WTC11 (cell line): ENCODE measurements at regions not wholly inside any gene's neighbourhood (a gene's known extent, or its start where the extent isn't known, plus 50 kb on each side); places are given as distances from the start of the nearest gene placed in this dataset.

ENCODE experiments used
- ATAC-seq: fragments of 200-7000 bp; cut with Tn5 transposase; 2 replicates; pipeline ENCODE4 v1.10.0; 2021; ENCODE audit warnings: mild to moderate bottlenecking, moderate library complexity
- CTCF ChIA-PET: fragments of 300-600 bp; sonication (Branson Sonifier 250); formaldehyde crosslinking; loops from one replicate; lab custom pipeline; 2021; ENCODE audit warnings: antibody characterized with exemption; lab: Charles Lee
- POLR2A ChIA-PET: fragments of 350-600 bp; sonication (Branson Sonifier 250); formaldehyde crosslinking; loops from one replicate; lab custom pipeline; 2021; ENCODE audit warnings: antibody characterized with exemption; lab: Charles Lee
- DNase-seq: peaks from one replicate; pipeline ENCODE4 v3.0.0; 2021; ENCODE audit warnings: low spot score
- H3K27ac Mint-ChIP-seq: 2 replicates; pipeline ENCODE4 v1.8.0; 2021; ENCODE audit warnings: mixed read lengths
- H3K27me3 Mint-ChIP-seq: 2 replicates; pipeline ENCODE4 v1.8.0; 2021; ENCODE audit warnings: low read depth, mild to moderate bottlenecking, moderate library complexity, mixed read lengths
- H3K36me3 Mint-ChIP-seq: 2 replicates; pipeline ENCODE4 v1.8.0; 2021; ENCODE audit warnings: mixed read lengths
- H3K4me1 Mint-ChIP-seq: 2 replicates; pipeline ENCODE4 v1.8.0; 2022; ENCODE audit warnings: mixed read lengths
- H3K4me3 Mint-ChIP-seq: 2 replicates; pipeline ENCODE4 v1.8.0; 2021; ENCODE audit warnings: mild to moderate bottlenecking, moderate library complexity, mixed read lengths
- H3K9me3 Mint-ChIP-seq: 2 replicates; pipeline ENCODE4 v1.8.0; 2021; ENCODE audit warnings: mixed read lengths
- CTCF ChIP-seq: fragments of 200-600 bp; IDR thresholded peaks from 2 replicates; pipeline ENCODE4 v1.8.0; 2022; ENCODE audit warnings: antibody characterized with exemption
- E2F4 ChIP-seq: sonication (generic); formaldehyde crosslinking; IDR thresholded peaks from 2 replicates; pipeline ENCODE4 v1.8.1; 2022; ENCODE audit warnings: low read depth, mild to moderate bottlenecking, moderate library complexity, missing genetic modification reagents, borderline replicate concordance
- E2F5 ChIP-seq: sonication (generic); formaldehyde crosslinking; IDR thresholded peaks from 2 replicates; pipeline ENCODE4 v1.8.1; 2022; ENCODE audit warnings: mild to moderate bottlenecking, moderate library complexity, missing genetic modification reagents
- ELF4 ChIP-seq: sonication (generic); formaldehyde crosslinking; IDR thresholded peaks from 2 replicates; pipeline ENCODE4 v1.8.1; 2022; ENCODE audit warnings: low read depth, mild to moderate bottlenecking, moderate library complexity, missing genetic modification reagents
- FOXP1 ChIP-seq: sonication (generic); formaldehyde crosslinking; IDR thresholded peaks from 2 replicates; pipeline ENCODE4 v1.8.0; 2022; ENCODE audit warnings: missing genetic modification reagents, mild to moderate bottlenecking, moderate library complexity, borderline replicate concordance
- JAZF1 ChIP-seq: fragments of 250-450 bp; sonication (Bioruptor Pico); IDR thresholded peaks from 2 replicates; pipeline ENCODE4 v1.9.0; 2021; ENCODE audit warnings: moderate library complexity, mild to moderate bottlenecking, inconsistent platforms
- NR1H2 ChIP-seq: sonication (generic); formaldehyde crosslinking; IDR thresholded peaks from 2 replicates; pipeline ENCODE4 v1.9.0; 2021; ENCODE audit warnings: mild to moderate bottlenecking, moderate library complexity, missing genetic modification reagents
- PREB ChIP-seq: sonication (generic); formaldehyde crosslinking; IDR thresholded peaks from 2 replicates; pipeline ENCODE4 v1.8.1; 2022; ENCODE audit warnings: mild to moderate bottlenecking, missing genetic modification reagents, moderate library complexity, borderline replicate concordance
- RELA ChIP-seq: sonication (generic); formaldehyde crosslinking; IDR thresholded peaks from 2 replicates; pipeline ENCODE4 v1.8.1; 2022; ENCODE audit warnings: missing genetic modification reagents, mild to moderate bottlenecking, borderline replicate concordance
- STAT6 ChIP-seq: sonication (generic); formaldehyde crosslinking; conservative IDR thresholded peaks from 2 replicates; pipeline ENCODE4 v1.8.1; 2023; ENCODE audit warnings: mild to moderate bottlenecking, low read depth, missing genetic modification reagents, moderate library complexity
- TEAD4 ChIP-seq: sonication (generic); formaldehyde crosslinking; IDR thresholded peaks from 2 replicates; pipeline ENCODE4 v1.8.0; 2022; ENCODE audit warnings: mild to moderate bottlenecking, missing genetic modification reagents
- USF2 ChIP-seq: sonication (generic); formaldehyde crosslinking; IDR thresholded peaks from 2 replicates; pipeline ENCODE4 v1.8.1; 2023; ENCODE audit warnings: mild to moderate bottlenecking, missing genetic modification reagents, moderate library complexity
- ZBTB43 ChIP-seq: sonication (generic); formaldehyde crosslinking; IDR thresholded peaks from 2 replicates; pipeline ENCODE4 v1.8.1; 2023; ENCODE audit warnings: mild to moderate bottlenecking, missing genetic modification reagents
- ZMAT4 ChIP-seq: fragments of 250-450 bp; sonication (Bioruptor Pico); IDR thresholded peaks from 2 replicates; pipeline ENCODE4 v1.9.0; 2021; ENCODE audit warnings: mild to moderate bottlenecking
- ZNF138 ChIP-seq: sonication (generic); formaldehyde crosslinking; conservative IDR thresholded peaks from 2 replicates; pipeline ENCODE4 v1.8.1; 2022; ENCODE audit warnings: mild to moderate bottlenecking, moderate library complexity, missing genetic modification reagents
- ZNF219 ChIP-seq: sonication (generic); formaldehyde crosslinking; IDR thresholded peaks from 2 replicates; pipeline ENCODE4 v1.8.0; 2023; ENCODE audit warnings: missing genetic modification reagents, mild to moderate bottlenecking, borderline replicate concordance
- ZNF416 ChIP-seq: fragments of 250-450 bp; sonication (Bioruptor Pico); IDR thresholded peaks from 2 replicates; pipeline ENCODE4 v1.9.0; 2021; ENCODE audit warnings: mild to moderate bottlenecking, inconsistent platforms

GRCh38 chr4:157934151-157934550 lies 238.7 kb downstream of the GASK1B start:
- Mint-ChIP-seq H3K27ac (no peak overlapping the region), H3K4me3 (no peak overlapping the region), H3K27me3 (no peaks in the 10 kb centered on the region)
- DNase-seq = no peak
- ChIA-PET CTCF (no interaction called here), POLR2A (no interaction called here)
- TF ChIP-seq STAT6 = no peak
- TF ChIP-seq NR1H2 (CRISPR knock-in tag) = no peak
- no peak for TF ChIP-seq USF2
- TF ChIP-seq, all 79 proteins: peak for 0
- Mint-ChIP-seq H3K36me3 (no peaks in the 10 kb centered on the region), H3K9me3 (peaks cover 6% of the 10 kb centered on the region; the same call in 1 of the 2 replicates), H3K4me1 (no peaks in the 10 kb centered on the region)
- ATAC-seq = no peak

GRCh38 chr4:157932936-157933335 lies 239.9 kb downstream of the GASK1B start:
- Mint-ChIP-seq H3K27ac (no peak overlapping the region), H3K36me3 (no peaks in the 10 kb centered on the region), H3K9me3 (peaks cover 18% of the 10 kb centered on the region), H3K4me1 (no peaks in the 10 kb centered on the region), H3K4me3 (no peak overlapping the region), H3K27me3 (no peaks in the 10 kb centered on the region)
- no peak for TF ChIP-seq E2F4 (CRISPR knock-in tag)
- TF ChIP-seq PREB = no peak
- TF ChIP-seq CTCF = no peak
- no peak for TF ChIP-seq TEAD4 (CRISPR knock-in tag)
- no peak for TF ChIP-seq ZMAT4 (CRISPR knock-in tag)
- TF ChIP-seq ELF4 (CRISPR knock-in tag) = no peak
- no peak for TF ChIP-seq E2F5 (CRISPR knock-in tag)
- no peak for TF ChIP-seq FOXP1 (CRISPR knock-in tag)
- TF ChIP-seq ZNF219 (CRISPR knock-in tag) = no peak
- TF ChIP-seq ZNF138 (CRISPR knock-in tag) = no peak
- TF ChIP-seq ZNF416 (CRISPR knock-in tag) = no peak
- TF ChIP-seq NR1H2 (CRISPR knock-in tag) = no peak
- no peak for TF ChIP-seq ZBTB43 (CRISPR knock-in tag)
- TF ChIP-seq RELA (CRISPR knock-in tag) = no peak
- TF ChIP-seq JAZF1 (CRISPR knock-in tag) = no peak
- no peak for ATAC-seq
- ChIA-PET POLR2A (no interaction called here), CTCF (no interaction called here)
- no peak for DNase-seq
